IMR-90 (cell line): ENCODE measurements at regions not wholly inside any gene's neighbourhood (a gene's known extent, or its start where the extent isn't known, plus 50 kb on each side); places are given as distances from the start of the nearest gene placed in this dataset.

Source experiments
- ATAC-seq: fragments of 200-7000 bp; cut with Tn5 transposase; 2 replicates; pipeline ENCODE4 v1.9.1; 2020; ENCODE audit warnings: low read depth, mild to moderate bottlenecking, moderate library complexity
- BruUV-seq: library from RNA; stranded (reverse); fragments of 400-500 nt; replicated peaks from 2 replicates; lab custom pipeline; 2021; lab: Mats Ljungman, UMichigan
- CTCF ChIA-PET: fragments of 300-600 bp; formaldehyde crosslinking; extraction: SDS; loops from one replicate; lab custom pipeline; 2021; ENCODE audit warnings: antibody characterized with exemption; lab: Yijun Ruan, JAX
- POLR2A ChIA-PET: fragments of 300-600 bp; sonication (Branson Sonifier 250); formaldehyde crosslinking; loops from one replicate; lab custom pipeline; 2022; ENCODE audit warnings: antibody characterized with exemption; ENCODE audit not compliant: unreplicated experiment; lab: Charles Lee
- DNase-seq: peaks from one replicate; pipeline ENCODE4 v3.0.0; 2013
- H2AFZ ChIP-seq: replicated peaks from 2 replicates; pipeline ENCODE3; 2013; ENCODE audit warnings: low read length, mild to moderate bottlenecking; ENCODE audit not compliant: poor library complexity
- H2AK5ac ChIP-seq: 2 replicates; pipeline ENCODE4 v1.6.1; 2013; ENCODE audit warnings: low read depth, low read length, inconsistent platforms
- H2AK9ac ChIP-seq: replicated peaks from 2 replicates; pipeline ENCODE3; 2013; ENCODE audit warnings: mild to moderate bottlenecking, low read depth, low read length, moderate library complexity; ENCODE audit not compliant: poor library complexity
- H2BK120ac ChIP-seq: 2 replicates; pipeline ENCODE4 v1.6.1; 2013; ENCODE audit warnings: low read depth, low read length, inconsistent platforms
- H2BK15ac ChIP-seq: 3 replicates; pipeline ENCODE4 v1.6.1; 2013; ENCODE audit warnings: low read depth, low read length, inconsistent platforms
- H2BK20ac ChIP-seq: 2 replicates; pipeline ENCODE4 v1.6.1; 2013; ENCODE audit warnings: low read depth, mild to moderate bottlenecking, inconsistent platforms, low read length, moderate library complexity
- H2BK5ac ChIP-seq: 2 replicates; pipeline ENCODE4 v1.6.1; 2013; ENCODE audit warnings: mild to moderate bottlenecking, low read depth, low read length, inconsistent platforms; ENCODE audit not compliant: poor library complexity, severe bottlenecking
- H3K14ac ChIP-seq: replicated peaks from 2 replicates; pipeline ENCODE4 v1.6.1; 2013; ENCODE audit warnings: low read depth, low read length, inconsistent platforms
- H3K18ac ChIP-seq: 2 replicates; pipeline ENCODE4 v1.6.1; 2013; ENCODE audit warnings: low read depth, low read length, control low read depth
- H3K23ac ChIP-seq: 2 replicates; pipeline ENCODE4 v1.6.1; 2013; ENCODE audit warnings: low read depth, low read length, inconsistent platforms
- H3K27ac ChIP-seq: 2 replicates; pipeline ENCODE4 v1.5.1; 2013; ENCODE audit warnings: mild to moderate bottlenecking, control low read depth, low read length; ENCODE audit not compliant: insufficient read depth
- H3K27me3 ChIP-seq: 2 replicates; pipeline ENCODE4 v1.6.1; 2013; ENCODE audit warnings: low read length; ENCODE audit not compliant: control insufficient read depth, insufficient read depth
- H3K36me3 ChIP-seq: 2 replicates; pipeline ENCODE4 v1.6.1; 2013; ENCODE audit warnings: low read length, mixed read lengths; ENCODE audit not compliant: control insufficient read depth, insufficient read depth
- H3K4ac ChIP-seq: 2 replicates; pipeline ENCODE4 v1.6.1; 2013; ENCODE audit warnings: low read depth, low read length, inconsistent platforms
- H3K4me1 ChIP-seq: 2 replicates; pipeline ENCODE4 v1.6.1; 2013; ENCODE audit warnings: low read length, mixed read lengths; ENCODE audit not compliant: control insufficient read depth, insufficient read depth
- H3K4me2 ChIP-seq: 2 replicates; pipeline ENCODE4 v1.6.1; 2013; ENCODE audit warnings: low read depth, mild to moderate bottlenecking, control low read depth, low read length, moderate library complexity
- H3K4me3 ChIP-seq: 2 replicates; pipeline ENCODE4 v1.5.1; 2013; ENCODE audit warnings: low read depth, mild to moderate bottlenecking, control low read depth, low read length, moderate library complexity; ENCODE audit not compliant: insufficient read depth
- H3K56ac ChIP-seq: 2 replicates; pipeline ENCODE4 v1.6.1; 2013; ENCODE audit warnings: low read length, inconsistent platforms; ENCODE audit not compliant: insufficient read depth; ENCODE audit errors: extremely low read depth
- H3K79me1 ChIP-seq, 2 experiments: 2 replicates each; pipeline ENCODE4 v1.6.1; 2013; ENCODE audit warnings: low read length in 2 of 2, inconsistent platforms in 1 of 2, low read depth in 1 of 2
- H3K9ac ChIP-seq: 2 replicates; pipeline ENCODE4 v1.6.1; 2013; ENCODE audit warnings: low read depth, low read length, control low read depth
- H3K9me1 ChIP-seq: 2 replicates; pipeline ENCODE4 v1.6.1; 2013; ENCODE audit warnings: low read length, inconsistent platforms; ENCODE audit not compliant: insufficient read depth
- H3K9me3 ChIP-seq: 2 replicates; pipeline ENCODE4 v1.6.1; 2013; ENCODE audit warnings: low read length; ENCODE audit not compliant: control insufficient read depth, insufficient read depth
- H4K20me1 ChIP-seq: 2 replicates; pipeline ENCODE4 v1.6.1; 2013; ENCODE audit warnings: low read length, inconsistent platforms; ENCODE audit not compliant: insufficient read depth
- H4K5ac ChIP-seq: 2 replicates; pipeline ENCODE4 v1.6.1; 2013; ENCODE audit warnings: mild to moderate bottlenecking, low read depth, low read length, control low read depth
- H4K8ac ChIP-seq, 2 experiments: 2 replicates each; pipeline ENCODE4 v1.6.1; 2013; ENCODE audit warnings: low read depth in 2 of 2, low read length in 2 of 2, control low read depth in 1 of 2, inconsistent platforms in 1 of 2
- H4K91ac ChIP-seq: 2 replicates; pipeline ENCODE4 v1.6.1; 2013; ENCODE audit warnings: low read depth, low read length, inconsistent platforms; ENCODE audit not compliant: insufficient read depth
- BHLHE40 ChIP-seq: fragments of 150-350 bp; IDR thresholded peaks from 2 replicates; pipeline ENCODE4 v1.6.1; 2016; ENCODE audit warnings: mild to moderate bottlenecking, low read depth, low read length
- CEBPB ChIP-seq: IDR thresholded peaks from 2 replicates; pipeline ENCODE4 v1.6.1; 2012; ENCODE audit warnings: low read depth, low read length, improper control_type of control experiment
- CHD1 ChIP-seq: IDR thresholded peaks from 2 replicates; pipeline ENCODE4 v1.6.1; 2012; ENCODE audit warnings: low read depth, low read length, improper control_type of control experiment
- CTCF ChIP-seq: conservative IDR thresholded peaks from 2 replicates; pipeline ENCODE4 v1.5.1; 2012; ENCODE audit warnings: mild to moderate bottlenecking, low read depth, low read length, improper control_type of control experiment
- ELK1 ChIP-seq: fragments of 150-350 bp; IDR thresholded peaks from 2 replicates; pipeline ENCODE4 v1.6.1; 2016; ENCODE audit warnings: low read depth, mild to moderate bottlenecking, low read length, moderate library complexity, borderline replicate concordance
- FOS ChIP-seq: fragments of 150-350 bp; IDR thresholded peaks from 2 replicates; pipeline ENCODE4 v1.6.1; 2016; ENCODE audit warnings: low read depth, low read length
- MAFK ChIP-seq: IDR thresholded peaks from 2 replicates; pipeline ENCODE4 v1.6.1; 2012; ENCODE audit warnings: low read depth, low read length, improper control_type of control experiment
- MAZ ChIP-seq: IDR thresholded peaks from 2 replicates; pipeline ENCODE4 v1.6.1; 2012; ENCODE audit warnings: low read depth, mild to moderate bottlenecking, low read length, improper control_type of control experiment, moderate library complexity, borderline replicate concordance
- MXI1 ChIP-seq: IDR thresholded peaks from 2 replicates; pipeline ENCODE4 v1.6.1; 2012; ENCODE audit warnings: low read depth, mild to moderate bottlenecking, low read length, moderate library complexity, borderline replicate concordance
- NFE2L2 ChIP-seq: fragments of 150-350 bp; IDR thresholded peaks from 2 replicates; pipeline ENCODE4 v1.6.1; 2016; ENCODE audit warnings: low read depth, mild to moderate bottlenecking, low read length
- POLR2A ChIP-seq: IDR thresholded peaks from 2 replicates; pipeline ENCODE4 v1.6.1; 2012; ENCODE audit warnings: mild to moderate bottlenecking, low read depth, low read length
- RAD21 ChIP-seq: IDR thresholded peaks from 2 replicates; pipeline ENCODE4 v1.6.1; 2012; ENCODE audit warnings: low read length, improper control_type of control experiment
- RCOR1 ChIP-seq: IDR thresholded peaks from 2 replicates; pipeline ENCODE4 v1.6.1; 2012; ENCODE audit warnings: mild to moderate bottlenecking, low read length, improper control_type of control experiment; ENCODE audit not compliant: insufficient replicate concordance
- RFX5 ChIP-seq: IDR thresholded peaks from 2 replicates; pipeline ENCODE4 v1.8.0; 2012; ENCODE audit warnings: low read depth, mild to moderate bottlenecking, low read length, moderate library complexity
- SMC3 ChIP-seq: fragments of 150-350 bp; IDR thresholded peaks from 2 replicates; pipeline ENCODE4 v1.6.1; 2016; ENCODE audit warnings: low read depth, mild to moderate bottlenecking, antibody characterized with exemption, low read length, moderate library complexity
- USF2 ChIP-seq: fragments of 150-350 bp; IDR thresholded peaks from 2 replicates; pipeline ENCODE4 v1.6.1; 2017; ENCODE audit warnings: mild to moderate bottlenecking, antibody characterized with exemption, low read length, low read depth
- WGBS, 2 experiments: methylation state at CpG; one replicate each; pipeline versions ENCODE4 v1.1.5 to v1.1.7; 2013; ENCODE audit warnings: missing lambda C conversion rate in 2 of 2; ENCODE audit not compliant: insufficient read length in 1 of 2; ENCODE audit errors: extremely low coverage in 2 of 2; 5-methylcytosine and 5-hydroxymethylcytosine counted together
- dilution Hi-C: fragments of 300-500 bp; cut with HindIII; formaldehyde crosslinking; loops from one replicate; pipeline ENCODE4 v1.14.3; 2018; ENCODE audit warnings: low sequenced_read_pairs; ENCODE audit not compliant: unreplicated experiment
- in situ Hi-C: fragments of 300-500 bp; cut with MboI; formaldehyde crosslinking; loops from 3 replicates; pipeline ENCODE4 v1.14.3; 2019; ENCODE audit warnings: low sequenced_read_pairs, inconsistent platforms, mixed read lengths
- intact Hi-C: fragments of 100-400 bp; cut with micrococcal nuclease; formaldehyde crosslinking; loops from 2 replicates; pipeline ENCODE4 v1.10.0; 2022

GRCh38 chr2:167721593-167721992 is 525.8 kb downstream of the STK39 start:
- H3K4ac ChIP-seq: no peak overlapping the region
- WGBS, 2 experiments: no CpG with 5 or more reads among the region's 3 CpGs
- POLR2A ChIA-PET: no interaction called here
- no peak overlapping the region for H3K4me2 ChIP-seq
- CTCF ChIA-PET: no interaction called here
- no peak overlapping the region for H2BK15ac ChIP-seq
- no peak overlapping the region for H2BK5ac ChIP-seq
- no peak overlapping the region for H2BK20ac ChIP-seq
- H4K91ac ChIP-seq: no peak overlapping the region
- H3K56ac ChIP-seq: no peak overlapping the region
- H3K4me3 ChIP-seq: no peak overlapping the region
- no peak overlapping the region for H4K5ac ChIP-seq
- H3K27ac ChIP-seq: no peak overlapping the region
- no peaks in the 10 kb centered on the region for H3K4me1 ChIP-seq
- no peaks in the 10 kb centered on the region for H3K27me3 ChIP-seq
- H3K79me1 ChIP-seq: no peaks in the 10 kb centered on the region
- ATAC-seq: no peak
- intact Hi-C loops: no loop called here
- H3K9ac ChIP-seq: no peak overlapping the region
- H4K8ac ChIP-seq: no peak overlapping the region
- H2AK9ac ChIP-seq: no peak overlapping the region
- H3K14ac ChIP-seq: no peak overlapping the region
- no peaks in the 10 kb centered on the region for H3K9me1 ChIP-seq
- dilution Hi-C loops: no loop called here
- no peak overlapping the region for H3K23ac ChIP-seq
- TF ChIP-seq RAD21 (no peak), CHD1 (no peak), RCOR1 (no peak), POLR2A (no peak), ELK1 (no peak), BHLHE40 (no peak), MAFK (no peak), NFE2L2 (no peak), MAZ (no peak), SMC3 (no peak), USF2 (no peak), MXI1 (no peak), CTCF (no peak), CEBPB (no peak), RFX5 (no peak), FOS (no peak)
- in situ Hi-C loops: no loop called here
- no peaks in the 10 kb centered on the region for H3K36me3 ChIP-seq
- no peak overlapping the region for H2AK5ac ChIP-seq
- no peak overlapping the region for H3K18ac ChIP-seq
- no peaks in the 10 kb centered on the region for H3K9me3 ChIP-seq
- no peak for DNase-seq
- no peak overlapping the region for H2AFZ ChIP-seq
- no TSS peak for BruUV-seq
- H4K20me1 ChIP-seq: no peaks in the 10 kb centered on the region
- no peak overlapping the region for H2BK120ac ChIP-seq
